GM12878 (cell line): ENCODE measurements at regions not wholly inside any gene's neighbourhood (a gene's known extent, or its start where the extent isn't known, plus 50 kb on each side); places are given as distances from the start of the nearest gene placed in this dataset.
"Not testable (repeated sequence)": the region's sequence is repeated elsewhere in the genome, so short reads cannot be mapped to it uniquely, and the experiment has no call there.

Experiments
- ATAC-seq: fragments of 200-7000 bp; cut with Tn5 transposase; 3 replicates; pipeline ENCODE4 v1.9.1; 2020; ENCODE audit warnings: mild to moderate bottlenecking, moderate library complexity
- BruUV-seq: library from RNA; stranded (reverse); fragments of 400-500 nt; replicated peaks from 2 replicates; lab custom pipeline; 2021; lab: Mats Ljungman, UMichigan
- CTCF ChIA-PET: fragments of 300-600 bp; sonication (Branson Sonifier 250); formaldehyde crosslinking; extraction: SDS; loops from one replicate; lab custom pipeline; 2021; ENCODE audit warnings: inconsistent platforms; lab: Yijun Ruan, JAX
- POLR2A ChIA-PET: fragments of 350-600 bp; formaldehyde crosslinking; extraction: SDS; loops from one replicate; lab custom pipeline; 2021; ENCODE audit warnings: inconsistent platforms; lab: Charles Lee
- RAD21 ChIA-PET: fragments of 300-600 bp; sonication (Branson Sonifier 250); formaldehyde crosslinking; loops from one replicate; lab custom pipeline; 2023; ENCODE audit warnings: antibody characterized with exemption; ENCODE audit not compliant: unreplicated experiment; lab: Charles Lee
- SMC1A ChIA-PET: fragments of 300-600 bp; sonication (Branson Sonifier 250); formaldehyde crosslinking; loops from one replicate; lab custom pipeline; 2023; ENCODE audit not compliant: unreplicated experiment, uncharacterized antibody; lab: Charles Lee
- DNase-seq: peaks from one replicate; pipeline ENCODE4 v3.0.0-alpha.2; 2011; ENCODE audit warnings: low read depth, low spot score
- FAIRE-seq: peaks from 3 replicates; lab custom pipeline; 2011; peaks lifted over from hg19 to GRCh38; lab: Jason Lieb, UNC
- H2AFZ ChIP-seq: 2 replicates; pipeline ENCODE4 v1.6.0; 2011; ENCODE audit warnings: low read depth, low read length, control low read depth; ENCODE audit not compliant: control insufficient read depth
- H3K27ac ChIP-seq: 2 replicates; pipeline ENCODE4 v1.5.1; 2011; ENCODE audit warnings: control low read depth; ENCODE audit not compliant: control insufficient read depth, insufficient read depth
- H3K27me3 ChIP-seq, 2 experiments: replicated peaks in 1 of 2; 2 replicates each; pipeline versions ENCODE4 v1.6.0 to v1.6.1; 2011; ENCODE audit warnings: low read length in 1 of 2; ENCODE audit not compliant: control insufficient read depth in 2 of 2, insufficient read depth in 2 of 2
- H3K36me3 ChIP-seq, 2 experiments: 2 replicates each; pipeline ENCODE4 v1.5.1; 2011; ENCODE audit warnings: low read length in 1 of 2; ENCODE audit not compliant: control insufficient read depth in 2 of 2, insufficient read depth in 2 of 2
- H3K4me1 ChIP-seq: 2 replicates; pipeline ENCODE4 v1.6.1; 2011; ENCODE audit warnings: mild to moderate bottlenecking, low read length, moderate library complexity, mixed read lengths; ENCODE audit not compliant: control insufficient read depth, insufficient read depth
- H3K4me2 ChIP-seq: 2 replicates; pipeline ENCODE4 v1.6.0; 2011; ENCODE audit warnings: control low read depth; ENCODE audit not compliant: control insufficient read depth, insufficient read depth
- H3K4me3 ChIP-seq: fragments of 200-600 bp; sonication (generic); 2 replicates; pipeline ENCODE4 v1.5.1; 2016
- H3K79me2 ChIP-seq: 2 replicates; pipeline ENCODE4 v1.6.0; 2011; ENCODE audit warnings: low read length; ENCODE audit not compliant: control insufficient read depth, insufficient read depth
- H3K9ac ChIP-seq: 2 replicates; pipeline ENCODE4 v1.8.0; 2011; ENCODE audit warnings: low read length, control low read depth, mixed read lengths; ENCODE audit not compliant: control insufficient read depth, insufficient read depth
- H3K9me3 ChIP-seq: replicated peaks from 3 replicates; pipeline ENCODE4 v1.5.1; 2011; ENCODE audit warnings: mild to moderate bottlenecking, low read length; ENCODE audit not compliant: control insufficient read depth, insufficient read depth
- H4K20me1 ChIP-seq: 2 replicates; pipeline ENCODE4 v1.6.0; 2011; ENCODE audit not compliant: control insufficient read depth, insufficient read depth
- WGBS: methylation state at CpG from one replicate; pipeline ENCODE4 v1.1.6; 2016; ENCODE audit warnings: low lambda C conversion rate; ENCODE audit not compliant: insufficient replicate concordance, insufficient coverage; ENCODE audit errors: missing lambda C conversion rate; 5-methylcytosine and 5-hydroxymethylcytosine counted together
- in situ Hi-C: fragments of 300-500 bp; cut with MboI; formaldehyde crosslinking; loops from 9 replicates; pipeline ENCODE4 v1.14.3; 2018; ENCODE audit warnings: mixed read lengths
- intact Hi-C: fragments of 100-400 bp; cut with micrococcal nuclease; formaldehyde crosslinking; loops from one replicate; pipeline ENCODE4 v1.14.2; 2022; ENCODE audit not compliant: unreplicated experiment

DNA sequence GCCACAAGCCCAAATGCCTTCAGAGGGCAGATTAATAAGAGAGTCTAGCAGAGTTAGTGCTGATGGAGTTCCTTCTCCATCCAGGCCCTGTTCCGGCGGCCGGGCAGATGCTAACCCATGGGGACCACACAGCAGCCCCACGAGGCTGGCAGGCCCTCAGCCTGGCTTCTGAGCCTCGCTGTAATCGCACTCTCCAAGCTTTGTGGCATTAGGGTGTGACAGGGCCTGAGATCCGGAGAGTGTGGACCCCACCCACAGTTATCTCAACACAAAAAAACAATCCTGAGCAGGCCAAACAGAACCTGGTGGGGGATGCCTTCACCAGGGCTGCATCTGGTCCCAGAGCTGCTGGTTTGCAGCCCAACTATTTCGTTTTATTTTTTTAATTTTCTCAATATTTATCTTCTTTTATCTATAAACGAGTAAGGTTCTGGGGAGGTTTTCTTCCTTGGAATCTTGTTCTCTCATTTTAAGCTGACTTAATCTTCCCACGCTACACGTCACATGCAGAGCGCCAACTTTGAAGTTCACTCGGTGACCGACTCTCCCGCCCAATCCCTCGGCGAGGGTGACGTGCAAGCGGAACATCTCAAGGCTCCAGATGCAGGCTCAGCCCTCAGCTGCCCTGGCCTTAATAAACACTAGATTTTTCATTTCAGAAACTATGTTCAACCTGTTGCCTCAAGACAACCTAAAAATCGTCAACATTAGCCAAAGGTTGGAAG lies 372.4 kb downstream of the BCL2L11 start:
- in situ Hi-C loops = loop anchor here (25.0 kb wide), 1 partner anchor 219 kb away; no protein-coding TSS in a partner anchor
- H3K36me3 ChIP-seq, H3K27ac ChIP-seq, CTCF ChIA-PET, H3K9me3 ChIP-seq, FAIRE-seq, H4K20me1 ChIP-seq, DNase-seq, H3K27me3 ChIP-seq, H2AFZ ChIP-seq, H3K79me2 ChIP-seq, H3K4me3 ChIP-seq, ATAC-seq, POLR2A ChIA-PET, intact Hi-C loops, RAD21 ChIA-PET, SMC1A ChIA-PET, H3K9ac ChIP-seq, H3K4me1 ChIP-seq: not testable (repeated sequence)
- WGBS = 41% methylated on average over 4 of the region's 20 CpGs
- BruUV-seq = TSS peak; percentile 91
- 0 out of 2 replicates have a peak overlapping the region, but pooled peaks have one; percentile 42 for H3K4me2 ChIP-seq

GRCh38 chr2:111493720-111494078 lies 373.0 kb downstream of the BCL2L11 start:
- H3K27me3 ChIP-seq, intact Hi-C loops, BruUV-seq, H3K9me3 ChIP-seq, H4K20me1 ChIP-seq, H2AFZ ChIP-seq, DNase-seq, H3K27ac ChIP-seq, H3K36me3 ChIP-seq, POLR2A ChIA-PET, H3K4me3 ChIP-seq, RAD21 ChIA-PET, H3K4me1 ChIP-seq, SMC1A ChIA-PET, H3K9ac ChIP-seq, H3K79me2 ChIP-seq, CTCF ChIA-PET: not testable (repeated sequence)
- FAIRE-seq = peak; percentile 18
- WGBS = 0% methylated on average over 5 of the region's 5 CpGs
- in situ Hi-C loops = loop anchor here (25.0 kb wide), 1 partner anchor 219 kb away; no protein-coding TSS in a partner anchor
- H3K4me2 ChIP-seq = 0 out of 2 replicates have a peak overlapping the region, but pooled peaks have one; percentile 42
- ATAC-seq = peak; percentile 89

GRCh38 chr2:111494288-111494980 lies 373.7 kb downstream of the BCL2L11 start:
- H3K4me1 ChIP-seq, H3K4me3 ChIP-seq, DNase-seq, POLR2A ChIA-PET, SMC1A ChIA-PET, H3K79me2 ChIP-seq, FAIRE-seq, H3K4me2 ChIP-seq, RAD21 ChIA-PET, H4K20me1 ChIP-seq, H3K27ac ChIP-seq, H3K36me3 ChIP-seq, H3K27me3 ChIP-seq, H3K9me3 ChIP-seq, H3K9ac ChIP-seq, CTCF ChIA-PET, intact Hi-C loops, H2AFZ ChIP-seq: not testable (repeated sequence)
- BruUV-seq = TSS peak; percentile 58
- in situ Hi-C loops = loop anchor here (25.0 kb wide), 1 partner anchor 218 kb away; no protein-coding TSS in a partner anchor
- ATAC-seq = peak; percentile 73
- 2% methylated on average over 5 of the region's 14 CpGs for WGBS

DNA sequence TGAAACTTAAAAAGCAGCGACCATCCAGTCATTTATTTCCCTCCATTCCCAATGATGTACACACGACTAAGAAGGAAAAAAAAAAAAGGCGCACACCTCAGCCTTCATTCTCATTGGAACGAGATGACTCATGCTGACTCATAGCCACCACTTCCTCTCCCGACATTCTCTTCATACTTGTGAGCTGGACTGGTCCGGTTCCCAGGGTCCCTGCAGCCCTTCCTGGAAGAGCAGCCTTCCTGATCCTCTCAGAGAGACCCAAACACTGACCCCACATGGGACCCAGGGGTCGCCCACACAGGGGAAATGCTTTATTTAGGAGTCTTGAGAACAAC lies 374.2 kb downstream of the BCL2L11 start:
- H3K36me3 ChIP-seq, H2AFZ ChIP-seq, intact Hi-C loops, H3K4me1 ChIP-seq, CTCF ChIA-PET, H3K27ac ChIP-seq, DNase-seq, H4K20me1 ChIP-seq, BruUV-seq, POLR2A ChIA-PET, H3K27me3 ChIP-seq, H3K9me3 ChIP-seq, H3K4me3 ChIP-seq, RAD21 ChIA-PET, H3K9ac ChIP-seq, H3K79me2 ChIP-seq, H3K4me2 ChIP-seq, SMC1A ChIA-PET: not testable (repeated sequence)
- WGBS = no CpG with 5 or more reads among the region's 7 CpGs
- peak; percentile 65 for ATAC-seq
- FAIRE-seq = peak; percentile 61
- in situ Hi-C loops = loop anchor here (25.0 kb wide), 1 partner anchor 217 kb away; no protein-coding TSS in a partner anchor
